ENCODE measurements at regions not wholly inside any gene's neighbourhood (a gene's known extent, or its start where the extent isn't known, plus 50 kb on each side); places are given as distances from the start of the nearest gene placed in this dataset.
"Not testable (repeated sequence)": the region's sequence is repeated elsewhere in the genome, so short reads cannot be mapped to it uniquely, and the experiment has no call there.

- no peak for DNase-seq
These were observed 80.2 kb downstream of the TMEM47 start for GRCh38 chrX:34576864-34577263.

DNA sequence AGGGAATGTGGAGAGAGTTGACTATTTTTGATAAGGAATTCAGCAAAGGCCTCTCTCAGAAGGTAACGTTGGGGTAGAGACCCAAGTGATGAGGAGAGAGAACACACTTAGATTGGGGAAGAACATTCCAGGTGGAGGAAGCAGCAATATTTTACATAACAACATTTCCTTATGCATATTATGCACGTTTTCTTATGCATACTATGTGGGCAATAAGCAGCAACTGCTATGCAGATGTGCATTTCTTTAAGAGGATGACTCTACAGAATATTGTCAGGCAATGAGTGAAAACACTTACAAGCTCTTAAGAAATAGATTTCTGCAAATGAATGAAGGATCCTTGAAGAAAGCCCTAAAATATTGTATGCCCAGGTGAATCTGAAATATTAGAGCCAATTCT, 91.1 kb downstream of the TMEM47 start:
- DNase-seq, result no peak

- no peak for DNase-seq
These were observed 93.3 kb downstream of the TMEM47 start for GRCh38 chrX:34563804-34564203.

DNA sequence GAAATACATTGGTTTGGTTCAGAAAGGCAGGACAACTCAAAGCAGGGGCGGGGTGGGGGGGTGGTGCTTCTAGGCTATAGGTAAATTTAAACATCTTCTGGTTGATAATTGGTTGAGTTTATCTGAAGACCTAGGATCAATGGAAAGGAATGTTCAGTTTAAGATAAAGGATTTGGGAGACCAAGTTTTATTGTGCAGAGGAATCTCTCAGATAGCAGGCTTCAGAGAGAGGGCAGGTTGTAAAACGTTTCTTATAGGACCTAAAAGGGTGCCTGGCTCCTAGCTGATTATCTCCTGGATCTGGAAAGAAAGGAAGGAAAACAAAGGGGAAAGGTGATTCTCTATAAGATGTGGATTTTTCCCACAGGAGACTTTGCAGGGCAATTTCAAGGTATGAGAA, 94.0 kb downstream of the TMEM47 start:
- DNase-seq, result no peak

DNA sequence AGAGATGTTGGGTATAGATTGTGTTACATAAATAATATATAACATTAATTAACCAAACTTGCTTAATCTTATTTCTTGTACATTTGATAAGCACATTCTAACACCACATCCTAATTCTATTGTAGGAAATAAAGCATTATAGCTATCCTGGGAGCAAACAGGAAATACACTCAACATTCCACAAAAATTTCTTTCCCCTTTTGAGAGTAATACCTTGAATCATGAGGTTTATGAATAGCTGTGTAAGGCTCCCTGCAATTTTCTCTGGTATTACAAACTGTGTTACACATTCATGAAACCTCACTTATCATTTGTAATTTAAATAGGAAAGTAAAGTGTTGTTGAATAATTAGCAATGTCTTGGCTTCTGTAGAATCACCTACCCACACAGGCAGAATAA, 95.1 kb downstream of the TMEM47 start:
- DNase-seq, result no peak

GRCh38 chrX:34560180-34560579, 96.9 kb downstream of the TMEM47 start:
- DNase-seq, result no peak

DNA sequence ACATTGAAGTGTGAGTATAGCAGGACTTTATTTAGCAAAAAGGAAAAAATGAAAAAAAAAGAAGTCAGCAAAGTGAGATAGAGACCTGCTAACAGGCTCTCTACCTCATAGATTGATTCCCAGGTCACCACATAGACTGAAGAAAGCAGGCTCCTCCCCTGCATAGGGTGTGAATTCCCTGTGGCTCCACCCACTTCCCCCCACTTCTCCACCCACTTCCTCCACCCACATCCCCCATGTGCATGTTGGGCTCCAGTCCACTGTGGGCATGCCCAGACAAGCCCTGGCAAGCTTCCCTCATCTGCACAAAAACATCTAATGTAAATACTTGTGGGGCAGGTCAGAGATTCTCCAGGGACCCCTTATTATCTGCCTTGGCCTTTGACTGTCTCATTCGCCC, 97.8 kb downstream of the TMEM47 start:
- DNase-seq, result no peak

DNA sequence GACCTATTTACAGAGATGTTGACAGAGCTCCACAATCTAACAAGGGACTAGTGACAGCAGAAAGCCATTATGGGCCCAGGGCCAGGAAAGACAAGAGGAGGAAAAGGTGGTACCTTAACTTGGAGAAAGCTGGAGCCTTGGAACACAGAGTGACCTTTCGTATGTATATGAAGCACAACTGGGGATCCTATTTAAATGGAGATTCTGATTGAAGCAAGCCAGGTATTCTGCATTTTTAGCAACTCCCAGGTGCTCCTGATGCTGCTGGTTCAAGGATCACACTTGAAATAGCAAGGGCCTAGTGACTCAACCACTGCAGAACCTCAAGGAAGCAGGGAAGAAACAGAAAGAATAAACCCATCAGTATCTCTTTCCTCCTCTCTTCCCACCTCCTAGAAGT, 99.4 kb downstream of the TMEM47 start:
- no peak for DNase-seq

DNA sequence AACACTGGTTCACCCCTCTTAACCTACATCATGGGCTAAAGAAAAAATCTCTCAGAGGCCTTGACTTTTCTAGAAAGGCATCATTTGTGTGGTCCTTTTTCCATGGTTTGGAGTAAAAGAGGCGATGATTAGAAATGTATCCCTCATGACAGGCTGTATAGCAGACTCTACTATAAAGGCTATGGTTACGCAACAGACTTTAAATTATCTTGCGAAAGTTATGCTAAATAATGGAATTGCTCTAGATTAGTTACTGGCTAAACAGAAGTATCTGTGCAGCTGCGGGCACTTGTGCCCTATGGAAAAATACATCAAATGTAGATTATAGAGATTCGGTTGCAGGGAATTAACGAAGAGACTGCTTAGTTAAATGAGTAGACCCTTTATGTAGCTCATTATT, 101.6 kb downstream of the TMEM47 start:
- DNase-seq, result no peak

DNA sequence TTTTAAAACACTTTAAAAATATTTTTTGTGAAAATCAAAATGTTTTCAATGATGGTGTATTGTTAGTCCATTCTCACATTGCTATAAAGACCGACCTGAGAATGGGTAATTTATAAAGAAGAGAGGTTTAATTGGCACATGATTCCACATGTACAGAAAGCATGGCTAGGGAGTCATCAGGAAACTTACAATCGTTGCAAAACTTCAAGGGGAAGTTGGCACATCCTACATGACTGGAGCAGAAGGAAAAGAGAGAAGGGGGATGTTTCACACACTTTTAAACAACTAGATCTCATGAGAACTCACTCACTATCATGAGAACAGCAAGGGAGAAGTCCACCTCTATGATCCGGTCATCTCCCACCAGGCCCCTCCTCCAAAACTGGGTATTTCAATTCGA, 110.7 kb downstream of the TMEM47 start:
- no peak for DNase-seq

DNA sequence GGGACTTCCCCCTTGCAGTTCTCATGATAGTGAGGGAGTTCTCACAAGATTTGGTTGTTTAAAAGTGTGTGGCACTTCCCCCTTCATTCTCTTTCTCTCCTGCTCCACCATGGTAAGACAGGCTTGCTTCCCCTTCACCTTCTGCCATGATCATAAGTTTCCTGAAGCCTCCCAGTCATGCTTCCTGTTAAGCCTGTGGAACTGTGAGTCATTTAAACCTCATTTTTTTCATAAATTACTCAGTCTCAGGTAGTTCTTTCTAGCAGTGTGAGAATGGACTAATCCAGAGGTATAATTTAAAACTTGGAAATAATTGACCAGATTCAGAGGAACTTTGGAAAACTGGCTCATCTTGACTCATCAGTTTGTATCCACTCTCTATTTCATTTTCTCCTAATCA, 129.0 kb downstream of the TMEM47 start:
- no peak for DNase-seq

DNA sequence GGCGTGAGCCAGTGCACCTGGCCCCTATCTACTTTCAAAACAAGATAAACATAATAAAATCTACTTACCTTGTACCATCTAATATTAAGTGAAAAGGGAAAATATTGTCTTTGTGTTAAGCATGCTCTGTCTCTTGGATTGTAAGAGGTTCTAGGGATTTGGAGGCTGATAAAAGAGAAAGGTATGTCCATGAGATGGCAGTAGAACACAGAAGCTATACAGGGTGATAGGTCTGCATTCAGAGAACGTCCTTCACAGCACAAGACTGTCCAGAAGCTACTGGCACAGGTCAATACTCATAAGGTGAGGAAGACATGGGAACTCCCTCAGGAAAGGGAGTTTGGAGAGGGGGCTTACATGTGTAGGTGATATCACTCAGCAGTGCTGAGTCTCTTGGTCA, 135.5 kb downstream of the TMEM47 start:
- no peak for DNase-seq

DNA sequence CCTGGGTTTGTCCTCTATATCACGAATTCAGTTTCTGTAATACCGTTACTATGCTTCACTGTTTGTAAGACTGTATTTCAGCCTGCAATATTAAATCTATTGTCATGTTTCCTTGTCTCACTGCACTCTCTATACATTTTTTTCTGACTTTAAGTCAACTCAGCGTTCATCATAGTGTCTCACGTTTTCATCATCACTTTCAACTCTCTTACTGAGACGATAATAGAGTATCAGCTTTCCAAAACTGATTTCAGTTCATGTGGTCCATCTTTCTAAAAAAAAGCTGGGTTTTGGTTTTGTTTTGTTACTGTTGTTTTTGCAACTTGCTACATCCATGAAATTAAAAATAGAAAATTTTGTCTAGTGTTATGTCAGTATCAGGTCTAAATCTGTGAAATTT, 147.7 kb downstream of the TMEM47 start:
- no peak for DNase-seq

- DNase-seq, result no peak
These were observed 154.0 kb downstream of the TMEM47 start for GRCh38 chrX:34503119-34503518.

DNA sequence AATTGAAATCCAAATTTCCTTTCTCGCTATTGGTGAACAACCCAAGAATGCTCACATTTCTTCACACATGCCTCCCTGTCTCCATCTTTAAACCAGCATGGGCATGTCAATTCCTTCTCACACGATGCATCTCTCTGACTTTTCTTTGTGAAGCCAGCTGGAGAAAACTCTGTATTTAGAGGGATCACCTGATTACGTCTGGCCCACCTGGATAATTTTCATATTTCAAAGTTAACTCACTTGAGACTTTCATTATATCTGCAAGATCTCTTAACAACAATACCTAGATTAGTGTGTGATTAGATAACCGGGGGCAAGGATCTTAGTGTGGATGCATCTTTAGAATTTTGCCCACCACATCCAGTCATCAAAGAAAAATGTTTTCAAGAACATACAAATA, 164.0 kb downstream of the TMEM47 start:
- no peak for DNase-seq

DNA sequence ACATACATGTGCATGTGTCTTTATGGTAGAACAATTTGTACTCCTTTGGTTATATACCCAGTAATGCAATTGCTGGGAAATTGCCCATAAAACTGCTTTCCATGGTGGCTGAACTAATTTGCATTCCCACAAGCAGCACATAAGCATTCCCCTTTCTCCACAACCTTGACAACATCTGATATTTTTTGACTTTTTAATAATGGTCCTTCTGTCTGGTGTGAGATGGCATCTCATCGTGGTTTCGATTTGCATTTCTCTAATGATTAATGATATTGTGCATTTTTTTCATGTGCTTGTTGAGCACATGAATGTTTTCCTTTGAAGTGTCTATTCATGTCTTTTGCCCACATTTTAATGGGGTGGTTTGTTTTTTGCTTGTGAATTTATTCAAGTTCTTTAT, 166.0 kb downstream of the TMEM47 start:
- no peak for DNase-seq

- DNase-seq, result no peak
These were observed 169.7 kb downstream of the TMEM47 start for GRCh38 chrX:34487364-34487763.

DNA sequence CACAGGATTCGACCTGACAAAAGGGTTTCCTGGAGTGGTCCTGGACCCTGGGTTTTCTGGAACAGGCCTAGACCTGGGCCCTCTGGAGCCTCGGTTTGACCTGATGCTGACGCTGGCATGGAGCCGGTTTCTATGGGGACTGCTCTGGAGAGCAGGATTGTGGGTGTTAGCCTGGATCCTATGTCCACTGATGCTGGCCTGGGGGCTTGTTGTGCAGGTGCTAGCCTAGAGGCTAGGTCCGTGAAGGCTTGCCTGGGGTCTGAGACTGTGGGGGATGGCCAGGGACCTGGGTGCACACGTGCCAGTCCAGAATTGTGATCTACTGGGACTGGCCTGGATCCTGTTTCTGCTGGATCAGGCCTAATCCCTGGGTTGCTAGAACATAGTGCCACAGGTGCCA, 173.1 kb downstream of the TMEM47 start:
- no peak for DNase-seq

- no peak for DNase-seq
These were observed 186.6 kb downstream of the TMEM47 start for GRCh38 chrX:34470507-34470906.

GRCh38 chrX:34467437-34467836, 189.6 kb downstream of the TMEM47 start:
- DNase-seq, result no peak

- not testable (repeated sequence) for DNase-seq
These were observed 193.9 kb downstream of the TMEM47 start for GRCh38 chrX:34463220-34463619.

GRCh38 chrX:34457850-34458249, 199.2 kb downstream of the TMEM47 start:
- not testable (repeated sequence) for DNase-seq

DNA sequence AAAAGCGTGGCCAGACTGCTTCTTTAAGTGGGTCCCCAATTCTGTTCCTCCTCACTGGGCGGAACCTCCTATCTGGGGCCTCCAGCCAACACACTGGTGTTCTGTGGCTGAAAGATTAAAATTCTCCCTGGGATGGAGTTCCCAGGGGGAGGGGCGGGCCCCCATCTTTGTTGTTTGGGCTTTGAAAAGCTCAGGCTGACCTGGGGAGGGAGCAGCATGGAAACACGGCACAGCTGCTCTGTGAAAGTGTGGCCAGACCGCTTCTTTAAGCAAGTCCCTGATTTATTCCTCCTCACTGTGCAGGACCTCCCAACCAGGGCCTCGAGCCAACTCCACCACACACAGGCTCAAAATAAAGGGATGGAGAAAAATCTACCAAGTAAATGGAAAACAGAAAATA, 219.5 kb downstream of the TMEM47 start:
- DNase-seq, result no peak

GRCh38 chrX:34426334-34426733, 230.8 kb downstream of the TMEM47 start:
- DNase-seq, result no peak

GRCh38 chrX:34406580-34406979, 250.5 kb downstream of the TMEM47 start:
- DNase-seq, result no peak

- DNase-seq, result no peak
These were observed 252.6 kb downstream of the TMEM47 start for GRCh38 chrX:34404386-34405070.

Measured in amniotic stem cell (primary cell).